GM04504 (cell line): ENCODE measurements at regions not wholly inside any gene's neighbourhood (a gene's known extent, or its start where the extent isn't known, plus 50 kb on each side); places are given as distances from the start of the nearest gene placed in this dataset.
A peak's percentile ranks its signal among the peaks of the same experiment; 100 is the strongest.
"Not testable (repeated sequence)": the region's sequence is repeated elsewhere in the genome, so short reads cannot be mapped to it uniquely, and the experiment has no call there.

ENCODE experiments used
- DNase-seq: peaks from one replicate; pipeline ENCODE4 v3.0.0-alpha.2; 2012; ENCODE audit warnings: low read depth

DNA sequence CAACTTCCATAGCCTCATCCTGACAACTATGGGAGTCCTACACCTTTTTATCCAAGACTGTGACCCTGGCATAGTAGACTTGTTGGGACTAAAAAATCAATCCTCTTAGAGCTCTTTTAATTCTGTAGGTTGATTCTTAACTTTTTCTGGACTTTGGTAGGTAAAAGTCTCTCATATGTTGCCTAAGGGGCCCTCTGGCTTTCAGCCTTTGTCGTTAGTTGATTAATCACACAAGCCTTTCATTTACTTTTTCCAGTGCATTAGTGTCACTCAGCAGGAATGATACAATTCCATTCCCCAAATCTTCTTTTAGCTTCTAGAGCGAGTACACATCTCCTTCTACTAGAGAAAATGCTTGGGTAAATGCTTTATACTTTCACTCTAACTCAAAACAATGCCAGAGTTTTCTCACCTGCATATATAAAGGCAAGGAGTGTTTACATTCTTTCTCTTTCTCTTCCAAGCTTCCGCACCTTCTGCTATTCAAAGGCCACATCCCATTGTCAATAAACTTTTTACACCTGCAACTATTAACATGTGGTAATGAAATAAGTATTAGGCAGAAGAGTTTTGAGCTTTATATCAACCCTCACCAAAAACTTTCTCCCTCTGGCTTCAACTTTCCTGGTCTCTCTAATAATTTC is 516.6 kb downstream of the FAM181B start:
- DNase-seq: no peak

DNA sequence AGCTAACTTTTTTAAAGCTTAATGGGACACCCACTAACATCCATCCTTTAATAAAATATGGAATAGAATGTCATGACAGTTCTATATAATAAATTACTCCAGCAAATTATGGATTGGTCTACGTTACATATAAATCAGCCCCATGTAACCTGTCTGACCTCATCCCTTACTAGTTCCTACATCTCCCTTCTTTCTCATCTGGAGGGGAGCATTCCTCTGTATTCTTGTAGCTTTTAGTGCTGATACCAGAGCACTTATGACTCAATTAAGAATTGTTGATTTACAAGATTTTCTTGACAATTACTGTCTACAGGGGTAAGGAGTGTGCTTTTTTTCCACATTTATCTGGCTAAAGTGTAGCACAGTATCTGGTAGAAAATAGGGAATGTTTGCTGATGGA is 523.7 kb downstream of the FAM181B start:
- no peak for DNase-seq

DNA sequence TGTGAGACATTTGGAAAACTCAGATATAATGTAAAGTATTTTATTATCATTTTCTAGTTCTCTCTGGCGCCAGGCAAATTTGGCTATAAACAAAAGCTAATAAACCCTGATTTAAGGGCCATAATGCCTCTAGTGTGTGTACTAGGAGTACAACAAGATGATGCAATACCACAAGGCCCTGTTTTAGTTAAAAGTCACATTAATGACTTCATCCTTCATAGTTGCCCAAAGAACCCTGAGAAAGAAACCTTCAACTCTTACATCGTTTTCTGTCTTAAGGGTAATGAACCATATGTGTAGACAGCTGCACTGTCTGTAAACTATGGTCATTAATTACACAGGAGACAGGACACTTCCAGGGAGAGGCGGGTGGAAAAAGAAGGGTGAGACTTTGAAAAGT is 538.4 kb downstream of the FAM181B start:
- peak; percentile 1 for DNase-seq

DNA sequence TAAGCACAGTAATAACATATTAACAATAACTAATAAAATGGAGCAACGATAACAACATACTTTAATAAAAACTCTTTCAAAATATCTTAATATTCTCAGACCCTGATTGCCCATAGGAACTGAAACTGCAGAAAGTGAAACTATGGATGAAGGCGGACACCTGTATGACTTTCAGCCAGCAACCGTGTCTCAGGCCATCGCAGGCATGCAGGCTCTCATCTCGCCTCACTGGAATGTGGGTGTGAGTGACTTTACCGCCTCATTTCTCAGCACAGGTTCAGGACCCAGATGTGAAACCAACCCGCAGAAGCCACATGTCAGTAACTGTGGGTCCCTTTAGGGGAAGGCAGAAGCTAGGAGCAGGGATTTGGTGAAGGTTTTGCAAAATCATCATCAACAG is 539.1 kb downstream of the FAM181B start:
- no peak for DNase-seq

DNA sequence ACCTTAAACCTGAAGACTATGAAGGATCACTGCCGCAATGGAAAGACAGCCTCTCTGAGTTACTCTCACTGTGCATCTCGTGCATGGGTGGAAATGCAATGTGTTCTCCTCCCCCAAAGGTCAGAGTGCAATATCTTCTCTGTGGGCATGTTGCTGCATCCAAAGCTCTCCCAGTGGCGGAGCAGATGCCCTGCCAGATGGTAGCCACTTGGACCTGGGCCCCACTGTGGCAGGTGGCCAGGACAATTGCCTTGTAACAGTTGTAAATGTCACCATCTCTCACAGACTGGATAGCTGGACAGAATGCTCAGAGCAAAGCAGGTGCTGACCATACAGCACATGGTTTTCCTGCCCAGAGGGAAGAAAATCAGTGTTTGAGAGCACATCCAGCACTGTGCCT is 542.0 kb downstream of the FAM181B start:
- no peak for DNase-seq

DNA sequence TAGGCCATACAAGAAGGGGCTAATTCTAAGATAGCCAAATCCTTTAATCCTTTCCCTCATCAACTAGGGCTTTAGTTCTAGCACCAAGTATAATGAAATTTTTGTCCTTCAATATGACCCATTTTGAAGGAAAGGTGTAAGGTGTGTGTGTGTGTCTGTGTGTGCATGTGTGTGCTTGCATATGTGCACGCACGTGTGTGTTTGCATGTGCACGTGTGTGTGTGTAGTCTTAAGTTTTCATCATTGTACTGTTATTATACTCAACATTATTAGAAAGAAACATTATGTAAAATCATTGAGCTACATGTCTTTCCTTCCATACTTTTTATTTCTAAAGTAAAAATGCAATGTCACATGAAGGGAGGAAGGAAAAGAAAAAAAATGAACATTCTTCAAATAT is 547.7 kb downstream of the FAM181B start:
- no peak for DNase-seq

DNA sequence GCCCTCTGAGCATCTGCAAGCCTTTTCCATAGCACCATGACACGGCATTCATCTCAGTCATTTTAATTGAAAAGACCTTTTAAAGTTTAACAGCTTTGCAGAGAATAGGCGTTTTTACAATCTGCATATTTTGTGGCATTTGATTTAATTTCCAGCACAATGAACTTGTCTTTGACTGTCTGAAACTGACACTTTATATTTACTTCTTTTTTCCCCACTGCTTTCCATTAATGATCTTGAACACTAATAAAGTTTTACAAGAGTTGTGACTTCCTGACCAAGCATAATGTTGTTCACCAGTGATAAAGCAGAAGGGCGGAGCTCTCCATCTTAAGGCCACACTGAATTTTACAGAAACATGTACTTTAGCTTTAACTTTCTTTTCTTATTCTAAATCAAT is 548.7 kb downstream of the FAM181B start:
- DNase-seq: no peak

DNA sequence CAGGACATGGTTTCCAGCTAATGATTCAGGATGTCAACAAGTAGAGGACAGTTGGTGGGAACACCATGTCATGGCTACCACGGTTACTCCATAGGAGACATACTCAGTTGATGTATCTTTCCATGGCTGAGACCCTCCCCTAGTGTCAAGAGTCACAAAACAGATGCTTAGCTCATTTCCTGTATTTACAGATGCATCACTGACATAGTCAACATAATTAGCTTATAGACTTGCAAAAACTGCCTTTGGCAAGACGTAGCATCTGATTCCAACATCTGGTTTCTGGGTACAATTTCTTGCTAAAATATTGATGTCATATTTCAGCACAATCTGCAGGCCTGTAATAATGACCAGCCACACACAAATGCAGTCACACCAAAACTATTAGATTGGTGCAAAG is 550.3 kb downstream of the FAM181B start:
- no peak for DNase-seq

DNA sequence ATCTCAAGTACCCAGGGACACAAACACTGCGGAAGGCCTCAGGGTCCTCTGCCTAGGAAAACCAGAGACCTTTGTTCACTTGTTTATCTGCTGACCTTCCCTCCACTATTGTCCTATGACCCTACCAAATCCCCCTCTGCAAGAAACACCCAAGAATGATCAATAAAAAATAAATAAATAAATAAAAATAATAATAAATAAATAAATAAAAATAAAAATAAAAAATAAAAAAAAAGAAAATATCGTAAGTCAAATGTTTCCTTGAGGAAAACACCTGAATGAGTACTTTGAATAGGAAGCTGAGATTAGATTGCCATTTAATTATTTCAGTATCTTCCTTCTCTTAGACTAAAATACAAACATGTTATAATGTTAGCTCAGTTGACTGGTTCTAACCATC is 551.0 kb downstream of the FAM181B start:
- DNase-seq: not testable (repeated sequence)

DNA sequence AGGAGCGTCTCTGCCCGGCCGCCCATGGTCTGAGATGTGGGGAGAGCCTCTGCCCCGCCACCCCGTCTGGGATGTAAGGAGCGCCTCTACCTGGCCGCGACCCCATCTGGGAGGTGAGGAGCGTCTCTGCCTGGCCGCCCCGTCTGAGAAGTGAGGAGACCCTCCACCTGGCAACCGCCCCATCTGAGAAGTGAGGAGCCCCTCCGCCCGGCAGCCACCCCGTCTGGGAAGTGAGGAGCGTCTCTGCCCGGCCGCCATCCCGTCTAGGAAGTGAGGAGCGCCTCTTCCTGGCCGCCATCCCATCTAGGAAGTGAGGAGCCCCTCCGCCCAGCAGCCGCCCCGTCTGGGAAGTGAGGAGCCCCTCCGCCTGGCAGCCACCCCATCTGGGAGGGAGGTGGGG is 551.9 kb downstream of the FAM181B start:
- DNase-seq: not testable (repeated sequence)

DNA sequence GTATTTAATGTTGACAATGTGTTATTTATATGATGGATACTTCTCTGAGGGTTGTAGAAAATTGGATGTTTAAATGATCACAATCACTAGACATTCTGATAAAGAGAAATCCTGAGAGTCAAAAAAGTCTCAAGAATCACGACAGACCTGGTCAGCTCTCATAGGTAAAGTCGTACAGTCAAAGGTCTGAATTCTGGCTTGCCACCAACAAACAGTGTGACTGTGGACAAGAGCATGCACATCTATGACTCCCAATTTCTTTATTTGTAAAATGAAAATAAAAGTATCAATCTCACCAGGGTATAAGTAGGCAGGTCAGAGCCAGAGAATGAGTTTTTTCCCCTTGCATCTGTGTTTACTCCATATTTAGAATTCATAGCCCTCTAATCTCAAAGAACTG is 556.7 kb downstream of the FAM181B start:
- no peak for DNase-seq

DNA sequence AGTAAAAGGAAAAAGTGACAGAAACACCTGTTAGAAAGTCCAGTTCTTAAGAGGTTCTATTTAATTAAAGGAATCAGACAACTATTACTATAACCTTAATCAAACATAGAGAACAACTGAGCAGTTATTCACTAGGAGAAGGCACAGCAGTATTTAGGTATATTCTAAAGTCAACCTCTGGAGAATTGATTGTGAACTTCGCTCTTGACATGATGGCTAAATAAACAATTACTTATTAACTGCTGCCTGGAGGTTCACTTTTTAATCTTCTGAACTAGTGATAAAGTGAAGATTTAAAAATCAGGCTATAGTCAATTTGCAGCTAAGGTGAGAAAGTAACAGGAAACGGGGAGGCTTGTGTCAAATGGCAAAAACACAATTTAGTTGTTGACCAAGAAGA is 557.3 kb downstream of the FAM181B start:
- DNase-seq: no peak

DNA sequence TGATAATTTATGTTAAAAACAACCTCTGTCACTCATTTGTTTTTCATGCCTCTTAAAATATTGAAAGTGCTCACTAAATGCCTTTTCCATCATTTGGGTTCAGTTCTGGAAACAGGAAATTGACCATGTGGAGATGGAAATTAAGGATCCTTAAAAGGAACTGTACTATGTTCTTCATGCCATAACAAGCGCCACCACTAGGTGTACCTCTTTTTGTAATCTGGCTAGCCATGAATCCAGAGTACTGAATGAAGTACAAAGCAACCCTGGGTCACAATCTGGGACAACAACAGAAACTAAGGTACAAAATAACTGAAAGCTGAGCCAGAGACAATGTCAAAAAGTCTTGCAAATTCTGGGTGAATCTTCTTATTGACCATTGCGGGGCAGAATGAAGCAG is 559.1 kb downstream of the FAM181B start:
- no peak for DNase-seq

DNA sequence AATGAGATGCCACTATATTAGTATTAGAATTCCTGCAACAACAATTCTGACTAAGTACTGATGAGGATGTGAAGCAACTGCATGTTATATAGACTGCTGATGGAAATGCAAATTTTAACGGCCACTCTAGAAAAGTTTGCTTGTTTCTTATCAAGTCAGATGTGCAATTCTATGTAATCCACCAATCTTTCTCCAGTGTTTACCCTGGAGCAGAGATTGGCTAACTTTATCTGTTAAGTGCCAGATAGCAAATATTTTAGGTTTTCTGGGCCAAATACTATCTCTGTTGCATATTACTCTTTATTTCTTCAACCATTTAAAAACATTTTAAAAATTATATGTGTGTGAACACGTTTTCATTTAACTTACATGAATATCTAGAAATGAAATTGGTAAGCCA is 586.9 kb downstream of the FAM181B start:
- DNase-seq: no peak

DNA sequence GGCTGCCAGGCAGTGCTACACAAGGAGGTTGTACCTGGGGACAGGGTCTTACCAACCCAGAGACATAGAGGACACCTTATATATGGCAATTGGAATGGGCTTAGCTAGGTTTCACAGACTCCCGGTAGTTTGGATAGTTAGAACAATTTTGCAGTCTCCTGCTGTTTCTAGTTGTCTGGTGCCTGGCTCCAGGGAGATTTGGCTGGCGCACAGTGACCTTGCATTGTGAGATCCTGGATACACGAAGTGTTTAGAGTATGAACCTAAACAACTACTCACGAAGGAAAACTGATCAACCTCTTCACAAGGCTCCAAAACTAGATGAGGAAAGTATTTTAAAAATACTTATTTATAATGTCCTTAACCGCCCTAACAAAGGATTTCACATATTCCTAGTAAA is 614.7 kb downstream of the FAM181B start:
- no peak for DNase-seq

DNA sequence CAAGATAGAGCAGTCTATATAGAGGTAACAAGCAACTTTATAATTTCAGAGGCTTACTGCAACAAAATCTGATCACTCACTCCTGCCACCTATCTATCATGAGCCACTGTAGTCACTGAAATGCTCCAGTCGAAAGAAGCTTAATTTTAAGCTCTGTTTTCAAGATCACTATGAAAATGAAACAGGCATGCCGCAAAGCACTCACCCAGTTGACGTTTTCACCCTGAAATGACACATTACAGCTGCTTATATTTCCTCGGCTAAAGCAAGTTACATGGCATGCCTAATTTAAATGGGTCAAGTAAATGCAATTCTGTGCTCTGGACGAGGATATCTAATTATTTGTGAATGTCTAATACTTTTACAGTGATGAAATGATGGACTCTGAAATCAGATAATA is 616.3 kb downstream of the FAM181B start:
- DNase-seq: no peak

DNA sequence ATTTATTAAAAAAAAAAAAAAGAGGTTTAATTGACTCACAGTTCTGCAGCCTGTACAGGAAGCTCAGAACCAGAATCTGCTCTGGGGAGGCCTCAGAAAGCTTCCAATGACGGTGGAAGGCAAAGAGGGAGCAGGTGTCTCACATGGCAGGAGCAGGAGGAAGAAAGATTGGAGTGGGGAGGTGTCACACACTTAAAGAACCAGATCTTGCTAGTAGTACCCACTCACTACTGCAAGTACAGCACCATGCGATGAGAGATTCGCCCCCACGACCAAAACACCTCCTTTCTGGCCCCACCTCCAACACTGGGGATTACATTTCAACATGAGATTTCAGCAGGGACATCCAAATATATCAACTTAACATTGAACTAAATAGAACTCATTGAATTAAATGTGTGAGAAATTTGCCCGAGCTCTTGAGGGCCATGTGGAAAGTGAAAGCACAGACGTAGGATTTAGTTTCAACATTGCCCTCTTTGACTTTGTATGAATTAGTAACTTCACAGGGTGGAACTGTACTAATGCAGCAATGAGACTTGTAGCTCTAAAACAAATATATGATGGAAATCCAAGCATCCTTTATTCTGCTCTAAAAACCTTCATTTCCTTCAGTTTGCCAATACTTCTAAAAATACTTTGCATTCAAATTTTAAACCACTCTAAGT is 628.2 kb downstream of the FAM181B start:
- DNase-seq: no peak

DNA sequence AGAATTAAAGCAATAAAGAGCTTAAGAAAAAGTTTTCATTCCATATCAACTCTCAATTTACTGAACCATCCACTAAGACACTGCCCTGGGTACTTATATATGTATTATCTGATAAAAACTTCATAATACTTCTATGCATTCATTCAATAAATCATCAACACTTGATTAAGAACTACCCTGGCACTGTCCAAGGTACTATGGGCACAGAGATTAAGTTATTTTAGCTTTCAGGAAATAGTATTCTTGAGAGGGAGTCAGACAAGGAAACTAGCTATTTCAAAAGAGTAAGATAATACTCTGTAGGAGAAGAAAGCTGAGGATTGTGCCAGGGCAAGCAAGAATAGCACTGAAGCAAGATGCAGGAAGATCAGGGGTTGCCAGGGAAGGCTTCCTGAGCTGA is 640.8 kb downstream of the FAM181B start:
- DNase-seq: no peak

DNA sequence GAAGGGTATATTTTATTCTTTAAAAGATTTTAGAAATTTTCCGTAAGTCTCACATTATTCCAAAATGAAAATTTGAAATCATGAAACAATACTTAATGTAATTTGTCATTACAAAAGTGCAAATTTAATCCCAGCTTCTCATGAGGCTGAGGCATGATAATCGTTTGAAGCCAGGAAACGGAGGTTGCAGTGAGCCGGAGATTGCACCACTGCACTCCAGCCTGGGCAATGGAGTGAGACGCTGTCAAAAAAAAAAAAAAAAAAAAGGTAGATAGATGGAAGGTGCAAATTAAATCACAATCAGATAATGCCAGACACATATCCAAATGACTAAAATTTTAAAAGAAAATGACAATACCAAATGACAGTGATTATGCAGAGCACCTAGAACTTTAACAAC is 644.2 kb downstream of the FAM181B start:
- no peak for DNase-seq

DNA sequence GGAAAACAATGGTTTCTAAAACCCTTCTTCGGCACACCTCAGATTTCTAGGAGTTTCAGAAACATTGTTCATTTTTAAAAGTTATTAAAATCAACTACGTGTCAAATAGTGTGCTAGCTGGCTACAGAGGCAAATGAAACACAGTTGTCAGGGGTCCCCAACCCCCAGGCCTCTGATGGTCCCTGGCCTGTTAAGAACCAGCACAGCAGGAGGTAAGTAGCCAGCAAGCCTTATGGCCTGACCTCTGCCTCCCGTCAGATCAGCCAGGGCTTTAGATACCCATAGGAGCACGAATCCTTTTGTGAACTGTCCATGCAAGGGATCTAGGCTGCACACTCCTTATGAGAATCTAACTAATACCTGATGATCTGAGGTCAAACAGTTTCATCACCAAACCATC is 648.2 kb downstream of the FAM181B start:
- no peak for DNase-seq

DNA sequence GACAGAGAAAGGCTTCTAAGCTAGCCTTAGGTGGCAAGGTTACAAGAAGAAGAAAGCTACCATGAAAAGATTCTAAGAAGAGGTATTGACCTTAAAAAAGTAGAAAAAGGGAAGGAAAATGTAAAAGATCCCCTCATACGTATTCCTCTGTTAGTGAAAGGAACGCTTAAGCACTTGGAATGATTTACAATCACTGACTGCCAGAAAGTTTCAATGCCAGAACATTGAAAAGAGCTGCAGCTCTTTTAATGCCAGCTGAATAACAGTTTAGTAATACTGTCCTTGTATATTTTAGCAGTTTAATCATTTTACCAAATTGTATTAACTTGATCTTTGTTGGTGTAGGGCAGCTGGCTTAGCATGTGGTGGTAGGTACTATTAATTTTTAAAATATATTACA is 650.7 kb downstream of the FAM181B start:
- DNase-seq: no peak

DNA sequence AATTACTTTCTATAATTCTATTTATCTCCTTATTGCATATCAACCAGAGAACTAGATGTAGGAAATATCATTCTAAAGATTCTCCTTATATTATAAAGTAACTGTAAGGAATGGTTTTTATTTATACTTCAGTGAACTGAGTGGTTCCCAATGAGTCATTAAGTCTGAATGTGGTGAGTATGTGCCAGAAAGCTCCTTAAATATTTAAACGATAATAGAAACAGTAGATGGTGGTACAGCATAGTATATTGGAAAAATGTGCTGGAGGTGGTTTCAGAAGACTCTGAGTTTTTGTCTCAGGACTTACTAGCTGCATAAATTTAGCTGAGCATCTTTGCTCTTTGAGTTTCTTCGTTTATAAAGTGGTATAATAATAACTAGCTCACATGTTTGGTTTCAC is 653.5 kb downstream of the FAM181B start:
- no peak for DNase-seq

DNA sequence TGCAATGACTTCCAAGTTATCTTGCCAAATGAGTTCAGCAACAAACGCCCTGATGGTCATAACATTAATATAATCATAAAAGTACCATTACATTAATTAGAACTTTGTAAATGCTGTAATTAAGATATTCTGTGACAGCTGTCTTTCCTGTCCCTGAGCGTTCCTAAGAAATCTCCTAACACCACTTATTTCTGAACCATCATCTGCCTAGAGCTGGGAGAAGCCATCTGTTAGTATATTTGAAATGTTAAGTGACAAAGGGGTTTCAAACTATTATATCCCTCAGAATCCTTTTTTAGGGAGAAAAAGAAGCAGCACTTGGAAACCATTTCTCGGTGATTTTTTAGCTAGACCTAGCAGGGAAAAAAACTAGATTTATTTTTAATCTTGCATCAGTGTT is 657.5 kb downstream of the FAM181B start:
- no peak for DNase-seq

DNA sequence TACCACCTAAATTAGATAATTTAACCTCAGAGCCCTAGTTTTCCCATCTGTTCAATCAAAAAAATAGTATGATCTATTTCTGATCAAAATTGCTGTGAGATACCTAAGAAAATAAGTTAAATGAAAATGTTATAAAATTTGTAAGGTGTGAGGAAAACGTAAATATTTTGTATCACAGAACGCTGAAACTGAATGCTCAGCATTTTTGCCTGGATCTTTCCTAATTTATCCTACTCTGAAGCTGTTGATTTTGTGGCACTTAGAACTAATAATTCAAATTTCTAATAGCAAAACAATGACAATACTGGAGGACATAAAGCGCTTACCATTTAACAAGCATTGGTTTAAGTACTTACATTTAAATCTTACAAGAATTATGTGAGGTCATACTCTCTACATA is 674.2 kb downstream of the FAM181B start:
- DNase-seq: no peak
